IMR-90 (cell line): ENCODE measurements at regions not wholly inside any gene's neighbourhood (a gene's known extent, or its start where the extent isn't known, plus 50 kb on each side); places are given as distances from the start of the nearest gene placed in this dataset.

Experiments
- ATAC-seq: fragments of 200-7000 bp; cut with Tn5 transposase; 2 replicates; pipeline ENCODE4 v1.9.1; 2020; ENCODE audit warnings: low read depth, mild to moderate bottlenecking, moderate library complexity
- BruUV-seq: library from RNA; stranded (reverse); fragments of 400-500 nt; replicated peaks from 2 replicates; lab custom pipeline; 2021; lab: Mats Ljungman, UMichigan
- CTCF ChIA-PET: fragments of 300-600 bp; formaldehyde crosslinking; extraction: SDS; loops from one replicate; lab custom pipeline; 2021; ENCODE audit warnings: antibody characterized with exemption; lab: Yijun Ruan, JAX
- POLR2A ChIA-PET: fragments of 300-600 bp; sonication (Branson Sonifier 250); formaldehyde crosslinking; loops from one replicate; lab custom pipeline; 2022; ENCODE audit warnings: antibody characterized with exemption; ENCODE audit not compliant: unreplicated experiment; lab: Charles Lee
- DNase-seq: peaks from one replicate; pipeline ENCODE4 v3.0.0; 2013
- H2AFZ ChIP-seq: replicated peaks from 2 replicates; pipeline ENCODE3; 2013; ENCODE audit warnings: low read length, mild to moderate bottlenecking; ENCODE audit not compliant: poor library complexity
- H2AK5ac ChIP-seq: 2 replicates; pipeline ENCODE4 v1.6.1; 2013; ENCODE audit warnings: low read depth, low read length, inconsistent platforms
- H2AK9ac ChIP-seq: replicated peaks from 2 replicates; pipeline ENCODE3; 2013; ENCODE audit warnings: mild to moderate bottlenecking, low read depth, low read length, moderate library complexity; ENCODE audit not compliant: poor library complexity
- H2BK120ac ChIP-seq: 2 replicates; pipeline ENCODE4 v1.6.1; 2013; ENCODE audit warnings: low read depth, low read length, inconsistent platforms
- H2BK15ac ChIP-seq: 3 replicates; pipeline ENCODE4 v1.6.1; 2013; ENCODE audit warnings: low read depth, low read length, inconsistent platforms
- H2BK20ac ChIP-seq: 2 replicates; pipeline ENCODE4 v1.6.1; 2013; ENCODE audit warnings: low read depth, mild to moderate bottlenecking, inconsistent platforms, low read length, moderate library complexity
- H2BK5ac ChIP-seq: 2 replicates; pipeline ENCODE4 v1.6.1; 2013; ENCODE audit warnings: mild to moderate bottlenecking, low read depth, low read length, inconsistent platforms; ENCODE audit not compliant: poor library complexity, severe bottlenecking
- H3K14ac ChIP-seq: replicated peaks from 2 replicates; pipeline ENCODE4 v1.6.1; 2013; ENCODE audit warnings: low read depth, low read length, inconsistent platforms
- H3K18ac ChIP-seq: 2 replicates; pipeline ENCODE4 v1.6.1; 2013; ENCODE audit warnings: low read depth, low read length, control low read depth
- H3K23ac ChIP-seq: 2 replicates; pipeline ENCODE4 v1.6.1; 2013; ENCODE audit warnings: low read depth, low read length, inconsistent platforms
- H3K27ac ChIP-seq: 2 replicates; pipeline ENCODE4 v1.5.1; 2013; ENCODE audit warnings: mild to moderate bottlenecking, control low read depth, low read length; ENCODE audit not compliant: insufficient read depth
- H3K27me3 ChIP-seq: 2 replicates; pipeline ENCODE4 v1.6.1; 2013; ENCODE audit warnings: low read length; ENCODE audit not compliant: control insufficient read depth, insufficient read depth
- H3K36me3 ChIP-seq: 2 replicates; pipeline ENCODE4 v1.6.1; 2013; ENCODE audit warnings: low read length, mixed read lengths; ENCODE audit not compliant: control insufficient read depth, insufficient read depth
- H3K4ac ChIP-seq: 2 replicates; pipeline ENCODE4 v1.6.1; 2013; ENCODE audit warnings: low read depth, low read length, inconsistent platforms
- H3K4me1 ChIP-seq: 2 replicates; pipeline ENCODE4 v1.6.1; 2013; ENCODE audit warnings: low read length, mixed read lengths; ENCODE audit not compliant: control insufficient read depth, insufficient read depth
- H3K4me2 ChIP-seq: 2 replicates; pipeline ENCODE4 v1.6.1; 2013; ENCODE audit warnings: low read depth, mild to moderate bottlenecking, control low read depth, low read length, moderate library complexity
- H3K4me3 ChIP-seq: 2 replicates; pipeline ENCODE4 v1.5.1; 2013; ENCODE audit warnings: low read depth, mild to moderate bottlenecking, control low read depth, low read length, moderate library complexity; ENCODE audit not compliant: insufficient read depth
- H3K56ac ChIP-seq: 2 replicates; pipeline ENCODE4 v1.6.1; 2013; ENCODE audit warnings: low read length, inconsistent platforms; ENCODE audit not compliant: insufficient read depth; ENCODE audit errors: extremely low read depth
- H3K79me1 ChIP-seq, 2 experiments: 2 replicates each; pipeline ENCODE4 v1.6.1; 2013; ENCODE audit warnings: low read length in 2 of 2, inconsistent platforms in 1 of 2, low read depth in 1 of 2
- H3K9ac ChIP-seq: 2 replicates; pipeline ENCODE4 v1.6.1; 2013; ENCODE audit warnings: low read depth, low read length, control low read depth
- H3K9me1 ChIP-seq: 2 replicates; pipeline ENCODE4 v1.6.1; 2013; ENCODE audit warnings: low read length, inconsistent platforms; ENCODE audit not compliant: insufficient read depth
- H3K9me3 ChIP-seq: 2 replicates; pipeline ENCODE4 v1.6.1; 2013; ENCODE audit warnings: low read length; ENCODE audit not compliant: control insufficient read depth, insufficient read depth
- H4K20me1 ChIP-seq: 2 replicates; pipeline ENCODE4 v1.6.1; 2013; ENCODE audit warnings: low read length, inconsistent platforms; ENCODE audit not compliant: insufficient read depth
- H4K5ac ChIP-seq: 2 replicates; pipeline ENCODE4 v1.6.1; 2013; ENCODE audit warnings: mild to moderate bottlenecking, low read depth, low read length, control low read depth
- H4K8ac ChIP-seq, 2 experiments: 2 replicates each; pipeline ENCODE4 v1.6.1; 2013; ENCODE audit warnings: low read depth in 2 of 2, low read length in 2 of 2, control low read depth in 1 of 2, inconsistent platforms in 1 of 2
- H4K91ac ChIP-seq: 2 replicates; pipeline ENCODE4 v1.6.1; 2013; ENCODE audit warnings: low read depth, low read length, inconsistent platforms; ENCODE audit not compliant: insufficient read depth
- BHLHE40 ChIP-seq: fragments of 150-350 bp; IDR thresholded peaks from 2 replicates; pipeline ENCODE4 v1.6.1; 2016; ENCODE audit warnings: mild to moderate bottlenecking, low read depth, low read length
- CEBPB ChIP-seq: IDR thresholded peaks from 2 replicates; pipeline ENCODE4 v1.6.1; 2012; ENCODE audit warnings: low read depth, low read length, improper control_type of control experiment
- MXI1 ChIP-seq: IDR thresholded peaks from 2 replicates; pipeline ENCODE4 v1.6.1; 2012; ENCODE audit warnings: low read depth, mild to moderate bottlenecking, low read length, moderate library complexity, borderline replicate concordance
- NFE2L2 ChIP-seq: fragments of 150-350 bp; IDR thresholded peaks from 2 replicates; pipeline ENCODE4 v1.6.1; 2016; ENCODE audit warnings: low read depth, mild to moderate bottlenecking, low read length
- RAD21 ChIP-seq: IDR thresholded peaks from 2 replicates; pipeline ENCODE4 v1.6.1; 2012; ENCODE audit warnings: low read length, improper control_type of control experiment
- RFX5 ChIP-seq: IDR thresholded peaks from 2 replicates; pipeline ENCODE4 v1.8.0; 2012; ENCODE audit warnings: low read depth, mild to moderate bottlenecking, low read length, moderate library complexity
- USF2 ChIP-seq: fragments of 150-350 bp; IDR thresholded peaks from 2 replicates; pipeline ENCODE4 v1.6.1; 2017; ENCODE audit warnings: mild to moderate bottlenecking, antibody characterized with exemption, low read length, low read depth
- WGBS, 2 experiments: methylation state at CpG; one replicate each; pipeline versions ENCODE4 v1.1.5 to v1.1.7; 2013; ENCODE audit warnings: missing lambda C conversion rate in 2 of 2; ENCODE audit not compliant: insufficient read length in 1 of 2; ENCODE audit errors: extremely low coverage in 2 of 2; 5-methylcytosine and 5-hydroxymethylcytosine counted together
- dilution Hi-C: fragments of 300-500 bp; cut with HindIII; formaldehyde crosslinking; loops from one replicate; pipeline ENCODE4 v1.14.3; 2018; ENCODE audit warnings: low sequenced_read_pairs; ENCODE audit not compliant: unreplicated experiment
- in situ Hi-C: fragments of 300-500 bp; cut with MboI; formaldehyde crosslinking; loops from 3 replicates; pipeline ENCODE4 v1.14.3; 2019; ENCODE audit warnings: low sequenced_read_pairs, inconsistent platforms, mixed read lengths
- intact Hi-C: fragments of 100-400 bp; cut with micrococcal nuclease; formaldehyde crosslinking; loops from 2 replicates; pipeline ENCODE4 v1.10.0; 2022
- TF ChIP-seq, protein P1 (sequence below): fragments of 150-350 bp; IDR thresholded peaks from 2 replicates; pipeline ENCODE4 v1.6.1; 2016; ENCODE audit warnings: low read depth, mild to moderate bottlenecking, low read length, moderate library complexity, borderline replicate concordance

DNA sequence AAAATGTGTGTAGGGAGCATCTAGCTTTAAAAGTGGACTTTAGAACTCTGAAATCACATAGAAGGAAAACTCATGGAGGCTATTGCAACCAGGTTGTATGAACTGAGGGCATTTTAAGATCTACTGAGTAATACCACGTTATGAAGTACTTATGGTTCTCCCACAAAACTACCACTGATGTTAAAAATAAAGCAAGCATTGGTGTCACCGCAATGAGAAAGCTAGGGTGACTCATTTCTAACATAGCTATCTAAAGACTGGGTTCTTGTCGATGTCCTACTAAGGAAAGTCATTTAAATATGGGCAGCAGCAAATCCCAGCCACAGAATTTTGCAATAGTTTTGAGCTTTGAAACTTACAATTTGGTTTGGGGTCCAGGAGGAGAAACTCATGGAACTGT, 584.8 kb downstream of the DIPK2A start:
- H2AK9ac ChIP-seq = no peak overlapping the region
- H4K8ac ChIP-seq = no peak overlapping the region
- no peak overlapping the region for H2BK120ac ChIP-seq
- H2AFZ ChIP-seq = no peak overlapping the region
- H3K9me3 ChIP-seq = no peaks in the 10 kb centered on the region
- intact Hi-C loops = no loop called here
- no CpG with 5 or more reads among the region's 3 CpGs for WGBS, 2 experiments
- H3K36me3 ChIP-seq = no peaks in the 10 kb centered on the region
- no peak overlapping the region for H2BK20ac ChIP-seq
- no peak overlapping the region for H2BK15ac ChIP-seq
- no peak overlapping the region for H4K5ac ChIP-seq
- no peak overlapping the region for H3K4ac ChIP-seq
- no peaks in the 10 kb centered on the region for H3K27me3 ChIP-seq
- TF ChIP-seq CEBPB = no peak
- no peak for TF ChIP-seq MXI1
- no peak for TF ChIP-seq RFX5
- no peak for TF ChIP-seq BHLHE40
- TF ChIP-seq, protein P1, sequence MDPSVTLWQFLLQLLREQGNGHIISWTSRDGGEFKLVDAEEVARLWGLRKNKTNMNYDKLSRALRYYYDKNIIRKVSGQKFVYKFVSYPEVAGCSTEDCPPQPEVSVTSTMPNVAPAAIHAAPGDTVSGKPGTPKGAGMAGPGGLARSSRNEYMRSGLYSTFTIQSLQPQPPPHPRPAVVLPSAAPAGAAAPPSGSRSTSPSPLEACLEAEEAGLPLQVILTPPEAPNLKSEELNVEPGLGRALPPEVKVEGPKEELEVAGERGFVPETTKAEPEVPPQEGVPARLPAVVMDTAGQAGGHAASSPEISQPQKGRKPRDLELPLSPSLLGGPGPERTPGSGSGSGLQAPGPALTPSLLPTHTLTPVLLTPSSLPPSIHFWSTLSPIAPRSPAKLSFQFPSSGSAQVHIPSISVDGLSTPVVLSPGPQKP = no peak
- no peak for TF ChIP-seq RAD21
- TF ChIP-seq USF2 = no peak
- no peak for TF ChIP-seq NFE2L2
- H3K56ac ChIP-seq = no peak overlapping the region
- no peak overlapping the region for H3K27ac ChIP-seq
- ChIA-PET CTCF (no interaction called here), POLR2A (no interaction called here)
- no peak overlapping the region for H3K4me2 ChIP-seq
- no peak overlapping the region for H3K18ac ChIP-seq
- ATAC-seq = no peak
- dilution Hi-C loops = no loop called here
- no peak overlapping the region for H2AK5ac ChIP-seq
- no peaks in the 10 kb centered on the region for H3K4me1 ChIP-seq
- no peak overlapping the region for H3K14ac ChIP-seq
- H3K23ac ChIP-seq = no peak overlapping the region
- H3K9me1 ChIP-seq = no peaks in the 10 kb centered on the region
- H3K9ac ChIP-seq = no peak overlapping the region
- in situ Hi-C loops = no loop called here
- no peak overlapping the region for H4K91ac ChIP-seq
- DNase-seq = peak; percentile 7
- BruUV-seq = no TSS peak
- H4K20me1 ChIP-seq = no peaks in the 10 kb centered on the region
- H2BK5ac ChIP-seq = no peak overlapping the region
- H3K79me1 ChIP-seq = no peaks in the 10 kb centered on the region
- no peak overlapping the region for H3K4me3 ChIP-seq
